OCI-LY1 (cell line): ENCODE measurements at regions not wholly inside any gene's neighbourhood (a gene's known extent, or its start where the extent isn't known, plus 50 kb on each side); places are given as distances from the start of the nearest gene placed in this dataset.

ENCODE experiments used
- CTCF ChIP-seq: fragments of 200-600 bp; sonication (generic), shearing (Covaris generic); IDR thresholded peaks from 2 replicates; pipeline ENCODE4 v1.5.1; 2017; ENCODE audit warnings: mild to moderate bottlenecking, antibody characterized with exemption, low read length, moderate library complexity, mixed read lengths
- EZH2 ChIP-seq: fragments of 200-600 bp; sonication (generic), shearing (Covaris generic); IDR thresholded peaks from 2 replicates; pipeline ENCODE4 v1.8.0; 2017; ENCODE audit warnings: borderline replicate concordance, mixed run types, mild to moderate bottlenecking, antibody characterized with exemption, low read length, moderate library complexity, mixed read lengths

- TF ChIP-seq CTCF: no peak
- TF ChIP-seq EZH2: no peak
Measured at GRCh38 chr13:34017231-34017630, 199.3 kb downstream of the RFC3 start.
